ENCODE measurements at regions not wholly inside any gene's neighbourhood (a gene's known extent, or its start where the extent isn't known, plus 50 kb on each side); places are given as distances from the start of the nearest gene placed in this dataset.

- no peak for TF ChIP-seq EP300 (IDR thresholded peaks at IDR 0.05)
- TF ChIP-seq POLR2AphosphoS5 (IDR thresholded peaks at IDR 0.05), result no peak
- no peak for TF ChIP-seq POLR2A (IDR thresholded peaks at IDR 0.05)
- TF ChIP-seq CTCF (IDR thresholded peaks at IDR 0.05), result no peak
- Histone ChIP-seq H3K36me3 (no peaks in the 10 kb centered on the region), H3K27ac (no peak overlapping the region), H3K4me1 (no peaks in the 10 kb centered on the region), H3K27me3 (no peaks in the 10 kb centered on the region), H3K9me3 (peaks cover 5% of the 10 kb centered on the region), H3K4me3 (no peak overlapping the region)
- no peak for DNase-seq (ENCODE audit: low spot score in 2 of 2)
Observed at GRCh38 chr10:58991856-58992255, 184.6 kb upstream of the PHYHIPL start.

GRCh38 chr10:58992830-58993460, 183.5 kb upstream of the PHYHIPL start:
- WGBS, result 65% methylated on average over 4 of the region's 4 CpGs
- no peak for DNase-seq (ENCODE audit: low spot score in 2 of 2)
- no peak for TF ChIP-seq POLR2AphosphoS5 (IDR thresholded peaks at IDR 0.05)
- no peak for TF ChIP-seq POLR2A (IDR thresholded peaks at IDR 0.05)

GRCh38 chr10:58993480-58994221, 182.8 kb upstream of the PHYHIPL start:
- 56% methylated on average over 7 of the region's 7 CpGs for WGBS
- Histone ChIP-seq H3K27me3 (no peaks in the 10 kb centered on the region), H3K4me1 (no peaks in the 10 kb centered on the region), H3K36me3 (no peaks in the 10 kb centered on the region), H3K4me3 (no peak overlapping the region), H3K27ac (no peak overlapping the region), H3K9me3 (peaks cover 5% of the 10 kb centered on the region)
- DNase-seq (ENCODE audit: low spot score in 2 of 2), result no peak
- TF ChIP-seq CTCF (IDR thresholded peaks at IDR 0.05) (no peak), POLR2AphosphoS5 (IDR thresholded peaks at IDR 0.05) (no peak), EP300 (IDR thresholded peaks at IDR 0.05) (no peak), POLR2A (IDR thresholded peaks at IDR 0.05) (no peak)

More at GRCh38 chr10:58992830-58993460, 183.5 kb upstream of the PHYHIPL start:
- Histone ChIP-seq H3K27ac (no peak overlapping the region), H3K27me3 (no peaks in the 10 kb centered on the region), H3K4me1 (no peaks in the 10 kb centered on the region), H3K4me3 (no peak overlapping the region), H3K9me3 (peaks cover 5% of the 10 kb centered on the region), H3K36me3 (no peaks in the 10 kb centered on the region)

GRCh38 chr10:58994226-58995057, 182.0 kb upstream of the PHYHIPL start:
- H3K36me3 ChIP-seq, result no peaks in the 10 kb centered on the region
- WGBS, result 85% methylated on average over 4 of the region's 4 CpGs
- no peaks in the 10 kb centered on the region for H3K27me3 ChIP-seq
- H3K27ac ChIP-seq, result no peak overlapping the region
- H3K4me3 ChIP-seq, result no peak overlapping the region
- TF ChIP-seq CTCF (IDR thresholded peaks at IDR 0.05), result no peak
- TF ChIP-seq EP300 (IDR thresholded peaks at IDR 0.05), result no peak
- TF ChIP-seq POLR2AphosphoS5 (IDR thresholded peaks at IDR 0.05), result no peak
- TF ChIP-seq POLR2A (IDR thresholded peaks at IDR 0.05), result no peak
- no peaks in the 10 kb centered on the region for H3K4me1 ChIP-seq
- no peak for DNase-seq (ENCODE audit: low spot score in 2 of 2)
- H3K9me3 ChIP-seq, result peaks cover 5% of the 10 kb centered on the region

GRCh38 chr10:58995058-58995596, 181.3 kb upstream of the PHYHIPL start:
- no peaks in the 10 kb centered on the region for H3K36me3 ChIP-seq
- no peak overlapping the region for H3K4me3 ChIP-seq
- no peaks in the 10 kb centered on the region for H3K4me1 ChIP-seq
- no peaks in the 10 kb centered on the region for H3K27me3 ChIP-seq
- peaks cover 2% of the 10 kb centered on the region for H3K9me3 ChIP-seq
- 61% methylated on average over 6 of the region's 6 CpGs for WGBS
- no peak overlapping the region for H3K27ac ChIP-seq
- TF ChIP-seq CTCF (IDR thresholded peaks at IDR 0.05) (no peak), POLR2AphosphoS5 (IDR thresholded peaks at IDR 0.05) (no peak), POLR2A (IDR thresholded peaks at IDR 0.05) (no peak), EP300 (IDR thresholded peaks at IDR 0.05) (no peak)
- DNase-seq (ENCODE audit: low spot score in 2 of 2), result no peak

All from suprapubic skin (tissue), 4 donors.